ENCODE measurements at regions not wholly inside any gene's neighbourhood (a gene's known extent, or its start where the extent isn't known, plus 50 kb on each side); places are given as distances from the start of the nearest gene placed in this dataset.
"Not testable (repeated sequence)": the region's sequence is repeated elsewhere in the genome, so short reads cannot be mapped to it uniquely, and the experiment has no call there.

DNA sequence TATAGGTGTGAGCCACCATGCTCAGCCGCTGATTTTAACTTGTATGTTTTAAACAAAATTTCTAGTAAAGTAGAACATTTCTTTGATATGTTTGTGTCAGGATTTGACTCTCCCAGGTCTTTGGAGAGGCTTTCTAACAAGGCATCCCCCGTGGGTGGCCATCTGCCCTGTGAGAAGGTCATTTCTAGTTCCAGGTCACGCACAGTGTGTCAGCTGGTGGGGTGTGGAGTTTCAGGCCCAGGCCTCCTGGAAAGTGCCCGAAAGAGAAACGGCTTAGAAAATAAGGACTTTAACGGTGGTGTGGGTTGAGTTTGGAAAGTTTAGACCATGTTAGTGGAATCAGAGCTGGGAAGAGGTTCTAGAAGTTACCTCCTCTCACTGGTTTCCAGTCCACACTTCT is 61.0 kb downstream of the SPDYE17 start:
- not testable (repeated sequence) for DNase-seq (ENCODE audit: low read depth)

DNA sequence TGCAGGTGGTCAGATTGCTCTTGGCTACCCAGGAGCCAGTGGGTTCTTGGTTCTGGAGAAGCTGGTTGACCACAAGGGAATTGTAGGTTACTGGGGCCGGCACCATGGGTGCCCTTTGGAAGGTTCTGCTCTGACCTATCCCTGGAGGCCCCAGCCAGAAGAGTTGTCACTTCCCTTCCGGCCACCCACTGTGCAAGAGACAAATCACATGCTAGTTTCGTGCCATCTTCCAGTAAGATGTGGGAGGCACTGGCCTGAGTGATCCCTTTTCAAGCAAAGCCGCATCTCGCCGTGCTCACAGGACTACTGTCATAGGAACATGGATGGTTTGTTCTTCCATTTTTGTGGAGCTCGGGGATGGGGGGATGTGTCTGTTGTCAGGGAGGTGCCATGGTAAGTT is 62.3 kb downstream of the SPDYE17 start:
- DNase-seq (ENCODE audit: low read depth), result not testable (repeated sequence)

DNA sequence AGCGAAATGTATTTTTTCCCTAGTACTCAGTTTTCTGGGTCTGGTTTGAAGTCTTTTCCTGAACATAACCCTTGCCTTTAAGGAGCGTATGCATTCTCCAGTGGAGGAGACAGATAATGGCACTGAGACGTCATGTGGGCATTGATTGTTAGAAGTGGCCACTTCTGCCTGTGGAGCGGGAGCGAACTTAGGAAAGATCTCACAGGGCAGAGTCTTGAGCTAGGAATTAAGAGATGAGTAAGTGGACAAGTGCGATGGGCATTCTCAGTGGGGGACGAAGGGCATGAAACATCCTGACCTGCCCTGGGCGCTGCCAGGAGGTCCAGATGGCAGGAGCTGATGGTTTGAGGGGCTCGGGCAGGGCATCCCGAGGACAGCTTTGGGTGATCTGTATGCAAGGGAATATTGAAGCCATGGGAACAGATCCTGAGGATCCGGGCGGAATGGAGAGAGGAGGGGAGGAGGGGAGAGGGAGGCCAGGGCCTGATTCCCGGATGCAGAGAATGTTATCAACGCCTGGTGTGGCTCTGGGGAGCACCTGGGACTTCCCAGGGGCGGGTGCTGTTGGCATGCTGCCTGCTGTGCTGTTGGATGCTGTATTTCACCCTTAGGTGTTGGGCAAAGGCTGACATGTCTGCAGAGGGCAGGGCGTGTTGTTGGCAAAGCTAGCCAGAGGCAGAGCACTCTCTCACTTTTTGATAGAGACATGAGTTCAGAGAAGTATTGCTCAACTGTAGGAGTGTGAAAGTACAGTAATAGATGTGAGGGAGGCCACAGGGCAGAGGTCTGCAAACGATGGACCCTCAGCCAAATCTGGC is 66.2 kb downstream of the SPDYE17 start:
- not testable (repeated sequence) for DNase-seq (ENCODE audit: low read depth)

DNA sequence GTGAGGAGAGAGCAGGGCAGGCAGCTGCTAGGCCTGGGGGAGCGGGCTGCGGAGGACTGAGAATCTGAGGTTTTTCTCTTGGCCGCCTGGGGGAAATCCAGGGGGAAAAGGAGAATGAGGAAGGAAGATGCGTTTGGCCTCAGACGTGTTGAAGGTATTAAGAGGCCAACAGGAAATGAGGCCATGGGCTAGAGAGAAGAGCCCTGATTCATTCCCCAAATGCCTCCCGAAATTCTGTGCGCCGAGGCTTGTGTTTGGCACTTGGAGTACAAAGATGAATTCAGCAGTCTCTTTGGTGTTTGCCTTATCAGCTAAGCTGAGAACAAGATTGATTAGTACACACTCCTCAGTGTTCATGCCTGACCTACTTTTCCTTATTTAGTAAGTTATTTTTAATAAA is 68.1 kb downstream of the SPDYE17 start:
- not testable (repeated sequence) for DNase-seq (ENCODE audit: low read depth)

DNA sequence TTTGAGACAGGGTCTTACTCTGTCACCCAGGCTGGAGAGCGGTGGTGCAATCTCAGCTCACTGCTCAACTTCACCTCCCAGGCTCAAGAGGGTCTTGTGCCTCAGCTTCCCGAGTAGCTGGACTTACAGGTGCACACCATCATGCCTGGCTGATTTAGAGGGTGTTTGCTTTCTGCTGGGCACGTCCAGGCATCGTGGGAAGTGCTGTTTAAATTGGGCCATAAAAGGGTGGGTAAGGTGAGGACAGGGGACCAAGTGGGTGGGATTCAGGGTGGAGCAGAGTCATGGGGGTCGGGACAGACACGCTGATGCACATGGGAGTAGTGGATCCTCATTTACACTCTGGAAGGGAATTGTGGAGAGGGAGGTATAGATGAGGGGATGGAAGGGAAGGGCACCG is 69.1 kb downstream of the SPDYE17 start:
- DNase-seq (ENCODE audit: low read depth), result not testable (repeated sequence)

DNA sequence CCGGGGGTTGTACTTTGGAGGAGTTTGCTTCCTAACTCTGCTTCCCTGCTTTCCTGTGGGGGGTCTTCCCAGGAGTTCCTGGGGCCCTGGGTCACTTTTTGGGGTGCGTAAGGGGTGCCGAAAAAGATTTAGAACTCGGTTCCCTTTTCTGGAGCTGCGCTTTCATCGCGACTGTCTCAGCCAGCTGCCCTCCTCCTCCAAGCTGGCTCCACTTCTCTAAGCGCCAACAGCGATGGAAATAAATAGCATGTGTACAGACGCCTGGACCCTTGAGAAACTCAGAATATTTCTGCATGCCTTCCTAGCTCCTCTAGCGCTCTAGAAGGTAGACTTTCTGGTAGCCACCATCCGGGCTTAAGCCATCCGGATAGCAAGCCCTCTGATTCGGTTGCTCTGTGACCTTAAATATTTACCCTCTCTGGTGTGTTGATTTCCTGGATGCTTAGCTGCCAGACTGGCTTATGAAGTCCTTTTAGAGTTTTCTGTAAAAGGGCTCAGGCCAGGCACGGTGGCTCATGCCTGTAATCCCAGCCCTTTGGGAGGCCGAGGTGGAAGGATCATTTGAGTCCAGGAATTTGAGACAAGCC is 71.7 kb downstream of the SPDYE17 start:
- not testable (repeated sequence) for DNase-seq (ENCODE audit: low read depth)

DNA sequence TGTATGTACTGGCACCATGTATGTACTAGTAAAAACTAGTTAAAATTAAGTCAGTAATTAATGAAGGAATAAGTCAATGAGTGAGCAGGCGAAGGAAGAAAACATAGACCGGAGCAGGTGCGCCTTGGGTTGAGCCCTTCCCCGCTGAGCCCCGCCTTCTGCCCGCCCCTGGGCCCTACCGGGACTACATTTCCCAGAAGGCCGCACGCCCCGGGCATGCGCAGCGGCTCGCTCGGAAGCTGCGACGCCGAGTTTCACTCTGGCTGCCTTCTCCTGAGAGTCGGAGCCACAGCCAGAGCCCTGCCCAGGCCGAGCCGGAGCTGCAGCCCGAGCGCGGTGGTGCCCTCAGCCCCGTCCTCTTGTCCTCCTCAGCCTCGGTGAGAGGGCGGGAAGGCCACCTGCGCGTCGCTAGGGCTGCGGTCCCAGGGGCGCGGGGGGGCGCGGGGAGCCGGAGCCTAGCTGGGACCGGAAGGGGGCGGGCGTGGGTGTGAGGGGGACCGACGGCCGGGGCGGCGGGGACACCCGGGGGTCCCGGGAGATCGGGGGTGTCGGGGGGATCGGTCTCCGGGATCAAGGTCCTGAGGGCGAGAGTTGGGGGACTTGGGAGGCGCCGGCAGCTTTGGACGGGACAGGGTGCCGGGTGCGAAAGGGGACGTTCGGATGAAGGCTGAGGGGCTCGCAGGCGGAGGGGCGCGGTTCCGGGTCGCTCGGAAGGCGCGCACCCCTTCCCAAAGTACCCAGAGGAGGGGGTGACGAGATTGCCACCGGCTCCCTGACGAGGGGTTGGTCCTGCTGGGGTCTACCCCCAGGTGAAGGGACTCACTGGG is 72.4 kb downstream of the SPDYE17 start:
- not testable (repeated sequence) for DNase-seq (ENCODE audit: low read depth)

DNA sequence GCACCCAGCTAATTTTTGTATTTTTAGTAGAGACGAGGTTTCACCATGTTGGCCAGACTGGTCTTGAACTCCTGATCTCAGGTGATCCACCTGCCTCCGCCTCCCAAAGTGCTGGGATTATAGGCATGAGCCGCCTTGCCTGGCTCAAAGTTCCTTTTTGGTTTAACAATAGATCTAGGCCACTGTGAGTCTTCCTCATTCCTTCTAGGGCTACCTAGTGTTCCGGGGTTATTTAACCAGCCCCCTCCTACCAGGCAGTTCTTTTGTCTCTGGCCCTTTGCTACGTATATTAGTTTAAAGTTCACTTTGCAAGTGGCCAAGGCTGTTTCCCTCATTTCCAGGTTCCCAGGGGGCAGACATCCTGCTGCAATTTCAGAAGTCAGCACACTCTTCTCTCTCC is 75.6 kb downstream of the SPDYE17 start:
- not testable (repeated sequence) for DNase-seq (ENCODE audit: low read depth)

DNA sequence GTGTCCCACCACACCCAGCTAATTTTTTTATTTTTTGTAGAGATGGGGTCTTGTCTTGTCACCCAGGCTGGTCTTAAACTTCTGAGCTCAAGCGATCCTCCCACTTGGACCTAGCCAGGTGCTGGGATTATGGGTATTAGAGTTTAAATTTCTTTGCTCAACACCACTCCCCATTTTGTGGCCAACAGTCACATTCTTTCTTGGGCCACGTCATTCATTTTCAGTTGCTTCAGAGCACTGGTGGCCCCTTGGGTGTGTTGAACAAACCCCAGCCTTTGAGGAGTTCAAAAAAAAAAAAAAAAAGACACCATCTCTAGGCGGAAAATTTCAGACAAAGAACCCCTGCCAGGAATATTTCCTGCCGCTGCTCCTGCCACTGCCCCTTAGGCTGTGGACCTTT is 77.0 kb downstream of the SPDYE17 start:
- DNase-seq (ENCODE audit: low read depth), result not testable (repeated sequence)

DNA sequence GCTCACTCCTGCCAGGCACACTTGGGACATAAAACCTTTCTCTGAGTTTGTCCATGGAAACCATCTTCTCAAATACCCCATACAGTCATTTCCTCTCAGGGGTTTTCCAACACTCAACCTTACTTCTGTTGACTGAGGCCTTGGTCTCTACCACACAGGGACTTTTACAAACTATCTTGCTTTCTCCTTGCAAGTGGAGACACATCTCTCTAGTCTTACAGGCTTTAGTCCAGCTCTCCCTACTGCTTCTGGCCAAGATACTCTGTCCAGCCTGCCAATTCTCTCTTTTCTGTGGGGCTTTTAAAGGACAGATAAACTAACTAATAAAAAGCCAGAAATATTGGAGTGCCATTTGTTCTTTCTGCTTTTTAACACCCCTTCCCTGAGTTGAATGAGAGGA is 87.6 kb downstream of the SPDYE17 start:
- DNase-seq (ENCODE audit: low read depth), result not testable (repeated sequence)

DNA sequence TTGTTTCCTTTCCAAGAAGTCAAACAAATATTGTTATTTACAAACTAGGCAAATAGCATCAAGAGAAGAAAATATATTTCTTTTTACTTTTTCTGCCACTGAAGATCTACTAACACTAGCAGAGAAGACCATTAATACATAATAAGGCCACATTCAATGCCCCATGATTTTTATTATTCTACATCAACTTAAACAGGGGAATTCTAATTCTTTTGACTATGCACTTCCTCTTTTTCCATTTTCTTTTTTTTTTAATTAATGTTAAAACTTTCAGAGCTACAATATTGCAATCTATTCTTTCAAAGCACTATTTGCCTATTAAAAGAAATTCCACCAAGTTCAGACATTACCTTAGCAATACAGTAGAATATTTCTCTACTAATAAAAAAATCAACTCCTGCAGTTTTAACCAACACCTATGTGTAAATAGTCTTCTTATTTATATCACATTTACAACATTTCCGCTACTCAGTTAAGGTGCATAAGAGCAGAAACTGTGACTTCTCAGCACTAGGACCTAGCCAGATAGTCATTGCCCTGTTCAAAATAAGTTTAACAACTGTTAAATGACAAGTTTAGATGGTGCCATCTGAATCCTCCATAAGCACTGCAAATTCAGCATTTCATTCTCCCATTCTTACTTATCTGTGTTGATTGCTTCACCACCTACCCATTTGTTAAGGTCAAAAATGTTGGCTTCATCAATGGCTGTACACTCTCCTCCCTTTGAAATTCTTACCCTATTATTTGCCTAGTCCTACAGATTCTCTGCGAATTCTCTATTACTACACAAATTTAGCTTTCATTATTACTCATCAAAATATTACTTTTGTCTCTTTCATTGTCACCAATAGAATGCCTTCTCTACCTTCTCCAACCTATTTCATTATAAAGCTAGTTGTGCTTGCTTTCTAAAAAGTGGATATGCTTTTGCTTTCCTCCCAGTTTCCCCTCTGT is 90.1 kb downstream of the SPDYE17 start:
- DNase-seq (ENCODE audit: low read depth), result not testable (repeated sequence)

DNA sequence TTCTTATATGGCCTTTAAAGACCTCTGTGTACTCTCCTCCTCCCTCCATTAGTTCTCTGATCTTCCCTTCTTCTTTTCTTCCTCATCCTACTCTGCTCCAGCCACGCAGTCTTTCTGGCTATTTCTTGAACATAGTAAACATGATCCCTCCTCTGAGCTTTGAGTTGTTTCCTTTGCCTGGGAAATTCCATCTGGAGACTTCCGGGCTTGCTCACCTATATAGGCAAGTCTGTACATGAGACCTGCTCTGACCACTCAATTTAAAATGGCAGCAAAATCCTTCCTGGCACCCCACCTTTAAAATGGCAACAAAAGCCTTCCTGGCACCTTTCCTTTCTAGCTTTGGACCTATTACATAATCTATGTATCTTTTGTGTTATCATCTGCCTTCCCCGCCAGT is 94.4 kb downstream of the SPDYE17 start:
- not testable (repeated sequence) for DNase-seq (ENCODE audit: low read depth)

DNA sequence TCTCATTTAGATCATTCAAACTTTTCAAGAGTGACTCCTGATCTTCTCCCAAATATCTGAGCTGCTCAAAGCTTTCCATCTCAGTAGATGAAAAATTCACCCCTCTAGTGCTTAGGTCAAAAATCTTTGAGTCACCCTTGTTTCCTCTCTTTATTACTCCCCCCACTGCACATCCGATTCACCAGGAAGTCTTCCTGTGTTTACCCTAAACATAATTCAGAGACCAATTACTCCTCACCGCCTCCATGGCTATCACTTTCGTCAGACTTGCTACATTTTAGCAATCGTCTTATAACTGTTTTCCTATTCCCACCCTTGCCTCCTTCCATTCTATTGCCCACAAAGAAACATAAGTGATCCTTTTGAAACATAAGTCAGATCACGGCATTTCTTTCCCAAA is 94.8 kb downstream of the SPDYE17 start:
- not testable (repeated sequence) for DNase-seq (ENCODE audit: low read depth)

DNA sequence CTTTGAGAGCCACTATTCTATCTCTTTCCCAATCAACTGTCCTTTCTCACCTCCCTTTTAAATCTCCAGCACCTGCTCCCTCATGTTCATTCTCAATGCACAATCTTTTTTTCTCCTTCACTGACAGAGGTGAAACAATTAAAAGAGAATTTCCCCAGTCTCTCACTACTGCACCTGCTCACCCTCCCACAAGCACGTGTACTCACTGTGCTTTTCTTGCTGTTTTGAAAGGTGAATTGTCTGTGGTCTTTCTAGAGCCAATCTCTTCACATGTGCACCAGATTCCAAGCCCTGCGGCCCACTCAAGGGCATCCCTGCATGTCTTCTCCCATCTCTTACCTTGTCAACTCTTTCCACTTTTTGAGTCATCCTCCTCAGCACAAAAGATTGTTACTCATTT is 95.8 kb downstream of the SPDYE17 start:
- DNase-seq (ENCODE audit: low read depth), result not testable (repeated sequence)

DNA sequence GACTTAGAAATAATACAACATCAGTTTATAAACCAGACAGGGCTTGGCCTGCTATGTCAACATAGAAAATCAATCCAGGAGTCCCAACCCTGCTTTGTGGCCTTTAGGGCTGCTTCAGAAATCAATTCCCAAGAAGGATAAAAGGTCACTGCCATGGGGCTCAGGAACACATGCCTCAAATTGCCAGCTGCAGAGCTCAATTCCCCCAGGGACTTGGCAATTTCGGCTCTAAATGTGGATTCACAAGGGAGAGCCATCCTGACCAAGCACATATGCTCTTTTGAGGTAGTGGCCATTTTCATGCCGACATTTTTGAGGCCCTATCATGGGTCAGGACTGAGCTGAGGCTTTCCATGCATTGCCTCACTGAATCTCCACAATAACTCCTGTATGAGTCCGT is 97.5 kb downstream of the SPDYE17 start:
- DNase-seq (ENCODE audit: low read depth), result not testable (repeated sequence)

DNA sequence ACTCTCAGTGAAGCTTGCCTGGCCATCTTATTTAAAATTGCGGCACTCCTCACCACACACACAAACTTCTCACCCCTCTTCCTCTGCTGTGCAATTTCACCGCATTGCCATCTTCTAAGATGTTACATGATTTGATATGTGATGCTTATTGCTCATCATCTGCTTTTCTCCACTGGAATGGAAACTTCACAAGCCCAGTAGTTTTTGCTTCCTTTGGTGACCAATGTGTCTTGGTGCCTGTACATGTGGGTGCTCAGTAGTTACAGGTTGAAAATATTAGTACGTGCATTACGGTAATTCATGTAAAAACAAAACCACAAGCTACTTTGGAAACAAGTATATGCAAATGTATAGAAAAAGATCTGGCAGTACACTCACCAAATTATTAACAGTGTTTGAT is 99.2 kb downstream of the SPDYE17 start:
- not testable (repeated sequence) for DNase-seq (ENCODE audit: low read depth)

DNA sequence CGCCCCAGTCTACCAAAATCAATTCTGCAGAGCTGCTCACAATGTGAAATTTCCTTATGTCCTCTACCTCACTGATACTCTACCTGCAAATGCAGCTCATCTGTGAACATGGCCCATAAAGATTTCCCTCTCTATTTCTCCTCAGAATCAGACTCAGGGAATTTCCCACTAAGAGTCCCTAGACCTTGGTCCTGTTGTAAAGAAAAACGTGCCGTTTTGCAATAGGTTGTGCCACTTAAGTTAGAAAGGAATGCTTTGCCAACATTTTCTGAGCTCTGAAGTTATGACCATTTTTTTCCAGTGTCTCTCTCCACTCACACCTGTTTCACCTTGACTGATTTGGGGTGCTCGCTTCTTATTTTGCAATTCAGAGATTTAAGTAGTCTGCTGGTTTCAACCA is 100.7 kb downstream of the SPDYE17 start:
- DNase-seq (ENCODE audit: low read depth), result not testable (repeated sequence)

DNA sequence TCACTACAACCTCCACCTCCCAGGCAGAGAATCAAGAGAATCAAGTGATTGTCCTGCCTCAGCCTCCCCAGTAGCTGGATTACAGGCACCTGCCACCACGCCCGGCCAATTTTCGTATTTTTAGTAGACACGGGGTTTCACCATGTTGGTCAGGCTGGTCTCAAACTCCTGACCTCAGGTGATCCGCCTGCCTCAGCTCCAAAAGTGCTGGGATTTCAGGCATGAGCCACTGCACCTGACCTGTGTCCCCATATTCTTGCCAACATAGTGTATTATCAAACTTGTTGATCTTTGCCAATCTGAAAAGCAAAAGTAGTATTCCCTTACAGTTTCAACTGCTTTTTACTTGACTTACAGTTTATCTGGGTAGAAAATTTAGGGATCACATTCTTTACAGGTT is 101.7 kb downstream of the SPDYE17 start:
- DNase-seq (ENCODE audit: low read depth), result not testable (repeated sequence)

DNA sequence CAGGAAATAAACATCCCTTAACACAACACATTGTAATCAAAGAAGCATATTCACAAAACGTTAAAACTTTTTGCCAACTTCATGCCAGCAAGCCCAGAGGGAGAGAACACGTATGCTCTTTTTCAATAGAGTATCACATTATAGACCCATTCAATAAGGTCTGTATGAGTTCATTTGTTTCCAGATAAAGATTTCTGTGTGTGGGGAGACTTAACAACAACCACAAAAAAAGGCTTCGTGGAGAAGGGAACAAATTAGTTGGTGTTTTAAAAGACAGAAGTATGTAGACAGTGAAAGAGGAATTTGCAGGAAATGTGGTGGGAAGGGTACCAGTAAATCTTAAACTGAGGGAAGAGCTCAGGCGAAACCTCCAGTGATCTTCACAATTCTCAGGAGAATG is 103.4 kb downstream of the SPDYE17 start:
- not testable (repeated sequence) for DNase-seq (ENCODE audit: low read depth)

DNA sequence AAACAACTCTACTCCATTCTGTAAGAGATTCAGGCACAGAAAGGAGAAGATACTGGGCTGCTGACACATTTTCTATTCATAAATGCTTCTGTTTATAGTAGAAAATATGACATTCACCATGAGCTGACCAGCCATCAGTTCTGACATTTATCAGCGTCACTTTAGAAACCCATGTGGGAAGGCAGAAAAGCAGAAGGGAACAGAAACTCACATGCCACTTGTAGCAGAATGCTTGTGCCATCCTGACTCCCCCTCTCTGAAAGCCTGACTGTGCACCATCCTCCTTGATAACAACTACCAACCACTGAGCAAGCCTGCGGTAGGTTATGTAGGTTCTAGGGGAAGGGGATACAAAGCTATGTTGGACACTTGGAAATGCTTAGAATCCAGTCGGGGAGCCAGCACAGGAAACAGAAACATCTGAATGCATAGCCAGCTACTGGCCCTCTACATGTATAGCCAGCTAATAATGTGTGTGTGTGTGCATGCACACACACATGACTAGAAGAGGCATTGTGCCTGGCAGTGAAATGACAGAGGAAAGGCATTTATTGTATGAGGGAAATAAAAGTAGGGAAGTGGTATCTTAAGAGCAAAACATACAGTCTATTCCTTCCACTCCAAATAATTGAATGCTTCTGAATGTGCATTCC is 104.3 kb downstream of the SPDYE17 start:
- DNase-seq (ENCODE audit: low read depth), result not testable (repeated sequence)

DNA sequence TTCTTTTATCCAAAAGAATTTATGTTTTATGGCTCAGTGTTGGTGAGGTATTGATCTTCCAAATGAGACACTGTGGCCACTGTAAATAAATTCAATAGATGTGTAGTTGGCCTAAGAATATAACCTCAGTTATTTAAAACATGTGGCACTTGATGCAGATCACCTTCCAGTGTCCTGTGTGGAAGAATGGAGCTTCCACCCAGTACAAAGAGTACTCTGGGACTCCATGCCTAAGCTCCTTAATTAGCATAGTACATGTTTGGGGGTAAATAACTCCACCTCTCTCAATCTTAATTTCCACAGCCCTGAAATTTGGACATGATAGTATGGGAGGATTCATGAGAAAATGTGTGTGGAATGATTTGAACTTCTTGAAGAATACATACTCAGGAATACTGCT is 105.7 kb downstream of the SPDYE17 start:
- DNase-seq (ENCODE audit: low read depth), result not testable (repeated sequence)

All from amniotic epithelial cell (primary cell).